B cell (primary cell): ENCODE measurements at regions not wholly inside any gene's neighbourhood (a gene's known extent, or its start where the extent isn't known, plus 50 kb on each side); places are given as distances from the start of the nearest gene placed in this dataset.

Experiments used
- ATAC-seq: fragments of 200-7000 bp; cut with Tn5 transposase; one replicate; pipeline ENCODE4 v1.10.0; 2021; ENCODE audit warnings: low read depth, mild to moderate bottlenecking, moderate number of reproducible peaks, moderate library complexity
- CTCF ChIA-PET: fragments of 350-600 bp; sonication (Branson Sonifier 250); formaldehyde crosslinking; loops from one replicate; lab custom pipeline; 2021; ENCODE audit warnings: antibody characterized with exemption, inconsistent platforms; lab: Charles Lee
- POLR2A ChIA-PET: fragments of 350-600 bp; sonication (Branson Sonifier 250); formaldehyde crosslinking; loops from one replicate; lab custom pipeline; 2021; ENCODE audit warnings: antibody characterized with exemption; lab: Charles Lee
- DNase-seq: peaks from one replicate; pipeline ENCODE4 v3.0.0; 2013
- H2AFZ ChIP-seq: 2 replicates; pipeline ENCODE4 v1.6.1; 2012; ENCODE audit warnings: mild to moderate bottlenecking, low read depth, low read length; ENCODE audit not compliant: insufficient read depth, poor library complexity, severe bottlenecking
- H3K27ac ChIP-seq, 2 donors: 1 replicate in 1 of 2; 2 replicates in 1 of 2; pipeline ENCODE4 v1.5.1; 2012 to 2013; ENCODE audit warnings: low read length in 2 of 2, mild to moderate bottlenecking in 2 of 2, moderate library complexity in 1 of 2
- H3K27me3 ChIP-seq, 4 experiments: fragments of 200-600 bp in 1 of 4; sonication (generic) in 1 of 4; replicated peaks in 1 of 4; 1 replicate in 2 of 4; 2 replicates in 2 of 4; pipeline versions ENCODE4 v1.6.1 to v1.7.0; 2013 to 2016; ENCODE audit warnings: low read length in 3 of 4, mild to moderate bottlenecking in 2 of 4, mixed read lengths in 1 of 4, moderate library complexity in 1 of 4; ENCODE audit not compliant: insufficient read depth in 4 of 4, control insufficient read depth in 3 of 4; ENCODE audit errors: control extremely low read depth in 1 of 4
- H3K36me3 ChIP-seq, 2 experiments: replicated peaks in 1 of 2; 1 replicate in 1 of 2; 2 replicates in 1 of 2; pipeline versions ENCODE4 v1.6.1 to v1.7.1; 2013; ENCODE audit warnings: low read length in 1 of 2; ENCODE audit not compliant: insufficient read depth in 2 of 2, control insufficient read depth in 1 of 2; ENCODE audit errors: control extremely low read depth in 1 of 2, extremely low read depth in 1 of 2
- H3K4me1 ChIP-seq, 2 donors: fragments of 200-600 bp in 1 of 2; sonication (generic) in 1 of 2; 1 replicate in 1 of 2; 2 replicates in 1 of 2; pipeline versions ENCODE4 v1.5.1 to v1.6.1; 2013 to 2017; ENCODE audit warnings: low read length in 2 of 2; ENCODE audit not compliant: control insufficient read depth in 2 of 2, insufficient read depth in 2 of 2
- H3K4me2 ChIP-seq: replicated peaks from 2 replicates; pipeline ENCODE3; 2012; ENCODE audit warnings: mild to moderate bottlenecking, low read depth, low read length; ENCODE audit not compliant: poor library complexity, severe bottlenecking
- H3K4me3 ChIP-seq, 5 experiments: fragments of 200-600 bp in 1 of 5; sonication (generic) in 1 of 5; 1 replicate in 3 of 5; 2 replicates in 2 of 5; pipeline versions ENCODE4 v1.5.1 to v1.7.0; 2011 to 2016; ENCODE audit warnings: low read length in 4 of 5, mild to moderate bottlenecking in 4 of 5, low read depth in 2 of 5, control low read depth in 1 of 5, moderate library complexity in 1 of 5; ENCODE audit not compliant: insufficient read depth in 1 of 5; ENCODE audit errors: control extremely low read depth in 1 of 5, extremely low read depth in 1 of 5
- H3K79me2 ChIP-seq: fragments of 200-600 bp; sonication (generic); one replicate; pipeline ENCODE4 v1.6.0; 2016; ENCODE audit warnings: low read length; ENCODE audit not compliant: control insufficient read depth, insufficient read depth
- H3K9ac ChIP-seq: fragments of 200-600 bp; sonication (generic); 2 replicates; pipeline ENCODE4 v1.6.1; 2017; ENCODE audit warnings: mild to moderate bottlenecking, low read length, moderate library complexity
- H3K9me3 ChIP-seq, 3 donors: one replicate each; pipeline versions ENCODE4 v1.6.1 to v1.7.1; 2013; ENCODE audit warnings: low read length in 2 of 3; ENCODE audit not compliant: control insufficient read depth in 2 of 3, insufficient read depth in 1 of 3; ENCODE audit errors: control extremely low read depth in 1 of 3
- H4K20me1 ChIP-seq: 2 replicates; pipeline ENCODE4 v1.6.0; 2012; ENCODE audit warnings: mild to moderate bottlenecking, low read length; ENCODE audit not compliant: insufficient read depth, control insufficient read depth, poor library complexity, severe bottlenecking
- H3K27ac Mint-ChIP-seq: one replicate; pipeline ENCODE4 v1.8.0; 2021; ENCODE audit warnings: mixed read lengths
- H3K27me3 Mint-ChIP-seq: one replicate; pipeline ENCODE4 v1.8.0; 2021; ENCODE audit warnings: mixed read lengths
- H3K4me1 Mint-ChIP-seq: one replicate; pipeline ENCODE4 v1.8.0; 2021; ENCODE audit warnings: mixed read lengths
- H3K4me3 Mint-ChIP-seq: one replicate; pipeline ENCODE4 v1.8.0; 2021; ENCODE audit warnings: mixed read lengths
- H3K9me3 Mint-ChIP-seq: one replicate; pipeline ENCODE4 v1.8.0; 2022; ENCODE audit warnings: mixed read lengths; ENCODE audit not compliant: insufficient read depth
- EZH2 ChIP-seq: IDR thresholded peaks from 2 replicates; pipeline ENCODE4 v1.6.1; 2012; ENCODE audit warnings: borderline replicate concordance, low read depth, mild to moderate bottlenecking, moderate library complexity, low read length; ENCODE audit not compliant: insufficient read depth, poor library complexity, severe bottlenecking
- WGBS: methylation state at CpG from one replicate; pipeline ENCODE4 v1.1.5; 2013; ENCODE audit warnings: missing lambda C conversion rate; ENCODE audit not compliant: insufficient coverage; 5-methylcytosine and 5-hydroxymethylcytosine counted together
- intact Hi-C: fragments of 100-400 bp; cut with micrococcal nuclease; formaldehyde crosslinking; loops from one replicate; pipeline ENCODE4 v1.10.0; 2022
- TF ChIP-seq, protein P1 (sequence below): fragments of 200-600 bp; IDR thresholded peaks from one replicate; pipeline ENCODE4 v1.8.0; 2022; ENCODE audit warnings: antibody characterized with exemption, mild to moderate bottlenecking

DNA sequence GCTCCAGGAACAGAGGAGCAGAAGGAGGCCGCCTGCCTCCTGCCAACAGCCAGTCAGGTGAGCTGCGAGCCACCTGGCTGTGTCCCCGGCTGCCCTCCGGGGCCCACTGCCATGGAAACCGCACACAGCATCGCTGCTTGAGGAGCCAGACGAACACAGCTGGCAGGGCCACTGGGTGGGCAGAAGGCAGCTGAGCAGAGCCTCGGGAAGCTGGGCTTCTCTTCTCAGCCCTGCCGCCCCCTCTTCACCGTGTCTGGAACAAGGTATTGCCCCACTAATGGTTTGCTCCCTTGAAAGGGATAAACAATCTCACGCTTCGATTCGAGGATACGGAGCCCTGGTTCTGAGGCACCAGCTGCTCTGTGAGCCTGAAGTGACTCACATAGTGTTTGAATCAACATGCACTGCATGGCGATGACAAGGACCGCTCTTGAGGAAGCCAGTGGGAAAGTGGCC is 63.7 kb upstream of the RUFY1 start:
- H4K20me1 ChIP-seq = no peaks in the 10 kb centered on the region
- ChIA-PET POLR2A (no interaction called here), CTCF (no interaction called here)

DNA sequence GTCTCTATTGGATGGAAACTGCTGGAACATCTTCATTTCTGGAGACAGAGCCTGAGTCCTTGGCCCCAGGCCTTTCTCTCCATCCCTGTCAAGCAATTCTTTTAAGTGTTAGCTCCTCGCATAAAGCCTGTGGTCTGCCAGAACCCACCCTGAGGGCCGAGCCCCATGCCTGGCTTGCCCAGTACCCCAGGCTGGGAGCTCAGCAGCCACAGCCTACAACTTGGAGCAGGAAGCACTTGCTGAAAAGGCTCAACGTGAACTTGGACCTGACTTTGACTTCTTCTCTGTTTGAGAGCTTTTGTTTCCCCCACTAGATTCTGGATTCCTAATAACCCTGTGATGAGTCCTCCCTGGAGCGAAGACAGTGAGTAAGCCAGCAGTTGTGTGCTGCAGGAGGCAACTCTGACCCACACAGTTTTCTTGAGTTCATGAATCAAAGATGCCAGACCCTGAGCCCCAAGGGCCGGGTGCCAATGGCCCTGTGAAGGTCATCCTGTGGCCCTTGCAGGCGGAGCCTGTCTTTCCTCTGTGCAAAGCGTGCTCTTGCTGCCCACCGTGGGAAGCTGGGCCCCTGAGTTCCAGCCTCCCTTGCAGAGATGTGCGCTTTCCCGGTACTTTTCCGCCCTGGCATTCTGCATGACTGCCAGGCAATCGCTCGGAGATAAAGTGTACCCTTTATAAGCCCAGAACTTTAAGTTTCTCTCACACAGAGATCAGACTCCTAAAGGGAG is 64.3 kb upstream of the RUFY1 start:
- no peaks in the 10 kb centered on the region for H3K27me3 ChIP-seq
- no peaks in the 10 kb centered on the region for H3K36me3 ChIP-seq
- H3K4me1 ChIP-seq = no peaks in the 10 kb centered on the region
- ChIA-PET CTCF (no interaction called here), POLR2A (interaction anchor here (0.6 kb wide), 1 partner anchor 24 kb away, joined by 6 read pairs; no protein-coding TSS in a partner anchor)
- Mint-ChIP-seq H3K27ac (no peak overlapping the region), H3K4me1 (no peaks in the 10 kb centered on the region), H3K9me3 (no peaks in the 10 kb centered on the region), H3K4me3 (no peak overlapping the region), H3K27me3 (peaks cover 12% of the 10 kb centered on the region)
- H3K27ac ChIP-seq = no peak overlapping the region
- no peak overlapping the region for H3K4me3 ChIP-seq
- H3K9ac ChIP-seq = no peak overlapping the region
- WGBS = 94% methylated on average over 13 of the region's 13 CpGs
- H3K79me2 ChIP-seq = no peaks in the 10 kb centered on the region
- H4K20me1 ChIP-seq = no peaks in the 10 kb centered on the region
- no peak overlapping the region for H2AFZ ChIP-seq
- TF ChIP-seq, protein P1, sequence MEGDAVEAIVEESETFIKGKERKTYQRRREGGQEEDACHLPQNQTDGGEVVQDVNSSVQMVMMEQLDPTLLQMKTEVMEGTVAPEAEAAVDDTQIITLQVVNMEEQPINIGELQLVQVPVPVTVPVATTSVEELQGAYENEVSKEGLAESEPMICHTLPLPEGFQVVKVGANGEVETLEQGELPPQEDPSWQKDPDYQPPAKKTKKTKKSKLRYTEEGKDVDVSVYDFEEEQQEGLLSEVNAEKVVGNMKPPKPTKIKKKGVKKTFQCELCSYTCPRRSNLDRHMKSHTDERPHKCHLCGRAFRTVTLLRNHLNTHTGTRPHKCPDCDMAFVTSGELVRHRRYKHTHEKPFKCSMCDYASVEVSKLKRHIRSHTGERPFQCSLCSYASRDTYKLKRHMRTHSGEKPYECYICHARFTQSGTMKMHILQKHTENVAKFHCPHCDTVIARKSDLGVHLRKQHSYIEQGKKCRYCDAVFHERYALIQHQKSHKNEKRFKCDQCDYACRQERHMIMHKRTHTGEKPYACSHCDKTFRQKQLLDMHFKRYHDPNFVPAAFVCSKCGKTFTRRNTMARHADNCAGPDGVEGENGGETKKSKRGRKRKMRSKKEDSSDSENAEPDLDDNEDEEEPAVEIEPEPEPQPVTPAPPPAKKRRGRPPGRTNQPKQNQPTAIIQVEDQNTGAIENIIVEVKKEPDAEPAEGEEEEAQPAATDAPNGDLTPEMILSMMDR = no peak
- TF ChIP-seq EZH2 = no peak
- intact Hi-C loops = no loop called here
- H3K4me2 ChIP-seq = no peak overlapping the region
- no peak for ATAC-seq
- no peaks in the 10 kb centered on the region for H3K9me3 ChIP-seq
- no peak for DNase-seq

More for the DNA sequence above, 63.7 kb upstream of the RUFY1 start:
- Mint-ChIP-seq H3K4me1 (no peaks in the 10 kb centered on the region), H3K27ac (no peak overlapping the region), H3K27me3 (peaks cover 12% of the 10 kb centered on the region), H3K9me3 (no peaks in the 10 kb centered on the region), H3K4me3 (no peak overlapping the region)
- Histone ChIP-seq H3K4me1 (no peaks in the 10 kb centered on the region), H3K9me3 (no peaks in the 10 kb centered on the region), H3K36me3 (no peaks in the 10 kb centered on the region), H3K9ac (no peak overlapping the region), H3K79me2 (no peaks in the 10 kb centered on the region), H2AFZ (no peak overlapping the region), H3K27ac (no peak overlapping the region), H3K4me3 (no peak overlapping the region), H3K27me3 (no peaks in the 10 kb centered on the region), H3K4me2 (no peak overlapping the region)
- intact Hi-C loops = no loop called here
- TF ChIP-seq, protein P1 = no peak
- no peak for TF ChIP-seq EZH2
- WGBS = 95% methylated on average over 15 of the region's 16 CpGs
- ATAC-seq (no peak), DNase-seq (no peak)
